Parathyroid adenoma (tissue), 2 donors: ENCODE measurements at regions not wholly inside any gene's neighbourhood (a gene's known extent, or its start where the extent isn't known, plus 50 kb on each side); places are given as distances from the start of the nearest gene placed in this dataset.

Experiments used
- H2AFZ ChIP-seq: fragments of 300-600 bp; sonication (generic); one replicate; pipeline ENCODE4 v1.7.0; 2017; ENCODE audit warnings: antibody characterized with exemption, mild to moderate bottlenecking
- H3K27ac ChIP-seq: fragments of 300-600 bp; sonication (generic); one replicate; pipeline ENCODE4 v1.7.0; 2017
- H3K27me3 ChIP-seq: fragments of 300-600 bp; sonication (generic); one replicate; pipeline ENCODE4 v1.7.0; 2017; ENCODE audit warnings: low read length; ENCODE audit not compliant: control insufficient read depth, insufficient read depth
- H3K36me3 ChIP-seq: fragments of 300-600 bp; sonication (generic); one replicate; pipeline ENCODE4 v1.7.0; 2017; ENCODE audit warnings: low read length; ENCODE audit not compliant: control insufficient read depth, insufficient read depth
- H3K4me1 ChIP-seq: fragments of 300-600 bp; sonication (generic); one replicate; pipeline ENCODE4 v1.7.0; 2017; ENCODE audit warnings: control low read depth
- H3K4me2 ChIP-seq: fragments of 300-600 bp; sonication (generic); one replicate; pipeline ENCODE4 v1.7.0; 2017; ENCODE audit warnings: low read length
- H3K4me3 ChIP-seq: fragments of 300-600 bp; sonication (generic); one replicate; pipeline ENCODE4 v1.7.0; 2017; ENCODE audit warnings: low read depth, low read length
- H3K79me2 ChIP-seq: fragments of 300-600 bp; sonication (generic); one replicate; pipeline ENCODE4 v1.7.0; 2017; ENCODE audit warnings: control low read depth
- H3K9ac ChIP-seq: fragments of 300-600 bp; sonication (generic); one replicate; pipeline ENCODE4 v1.7.0; 2017; ENCODE audit warnings: mild to moderate bottlenecking
- H3K9me3 ChIP-seq: fragments of 300-600 bp; sonication (generic); one replicate; pipeline ENCODE4 v1.7.0; 2017; ENCODE audit warnings: low read length; ENCODE audit not compliant: control insufficient read depth
- CTCF ChIP-seq: fragments of 300-600 bp; sonication (generic); IDR thresholded peaks from one replicate; pipeline ENCODE4 v1.7.0; 2017; ENCODE audit warnings: antibody characterized with exemption, mild to moderate bottlenecking
- donor health status: primary hyperparathyroidism.

- Histone ChIP-seq H3K27me3 (no peaks in the 10 kb centered on the region), H3K79me2 (no peaks in the 10 kb centered on the region), H3K36me3 (no peaks in the 10 kb centered on the region), H3K4me3 (no peak overlapping the region), H3K4me2 (no peak overlapping the region), H3K4me1 (peaks cover 31% of the 10 kb centered on the region), H2AFZ (no peak overlapping the region), H3K9ac (no peak overlapping the region), H3K9me3 (no peaks in the 10 kb centered on the region), H3K27ac (peak overlapping the region; percentile 86)
- no peak for TF ChIP-seq CTCF
Observed at GRCh38 chr17:70479779-70480178, 310.4 kb downstream of the KCNJ2 start.

- Histone ChIP-seq H3K4me1 (peaks cover 30% of the 10 kb centered on the region), H3K4me3 (no peak overlapping the region), H3K79me2 (no peaks in the 10 kb centered on the region), H3K4me2 (no peak overlapping the region), H3K27me3 (no peaks in the 10 kb centered on the region), H3K36me3 (no peaks in the 10 kb centered on the region), H3K9ac (no peak overlapping the region), H2AFZ (no peak overlapping the region), H3K27ac (no peak overlapping the region), H3K9me3 (no peaks in the 10 kb centered on the region)
- no peak for TF ChIP-seq CTCF
Observed at GRCh38 chr17:70483624-70484023, 314.3 kb downstream of the KCNJ2 start.

GRCh38 chr17:70484050-70484449 is 314.7 kb downstream of the KCNJ2 start:
- no peaks in the 10 kb centered on the region for H3K79me2 ChIP-seq
- H3K9ac ChIP-seq, result no peak overlapping the region
- no peaks in the 10 kb centered on the region for H3K9me3 ChIP-seq
- H3K27ac ChIP-seq, result no peak overlapping the region
- TF ChIP-seq CTCF, result no peak
- H2AFZ ChIP-seq, result no peak overlapping the region
- H3K4me2 ChIP-seq, result no peak overlapping the region
- no peak overlapping the region for H3K4me3 ChIP-seq
- H3K36me3 ChIP-seq, result no peaks in the 10 kb centered on the region
- peaks cover 28% of the 10 kb centered on the region for H3K4me1 ChIP-seq
- no peaks in the 10 kb centered on the region for H3K27me3 ChIP-seq

GRCh38 chr17:70484496-70484895 is 315.2 kb downstream of the KCNJ2 start:
- Histone ChIP-seq H3K27ac (no peak overlapping the region), H3K4me3 (no peak overlapping the region), H3K36me3 (no peaks in the 10 kb centered on the region), H3K27me3 (no peaks in the 10 kb centered on the region), H3K9ac (no peak overlapping the region), H3K79me2 (no peaks in the 10 kb centered on the region), H3K4me2 (no peak overlapping the region), H2AFZ (no peak overlapping the region), H3K9me3 (no peaks in the 10 kb centered on the region), H3K4me1 (peaks cover 28% of the 10 kb centered on the region)
- no peak for TF ChIP-seq CTCF

- H3K27ac ChIP-seq, result no peak overlapping the region
- no peaks in the 10 kb centered on the region for H3K79me2 ChIP-seq
- no peak overlapping the region for H3K4me3 ChIP-seq
- no peaks in the 10 kb centered on the region for H3K4me1 ChIP-seq
- no peaks in the 10 kb centered on the region for H3K9me3 ChIP-seq
- no peaks in the 10 kb centered on the region for H3K36me3 ChIP-seq
- no peak overlapping the region for H2AFZ ChIP-seq
- H3K9ac ChIP-seq, result no peak overlapping the region
- H3K4me2 ChIP-seq, result no peak overlapping the region
- no peaks in the 10 kb centered on the region for H3K27me3 ChIP-seq
- no peak for TF ChIP-seq CTCF
Observed at GRCh38 chr17:70492368-70492767, 323.0 kb downstream of the KCNJ2 start.
